HEK293 (cell line): ENCODE measurements at regions not wholly inside any gene's neighbourhood (a gene's known extent, or its start where the extent isn't known, plus 50 kb on each side); places are given as distances from the start of the nearest gene placed in this dataset.

Experiments
- CTCF ChIA-PET: fragments of 350-600 bp; formaldehyde crosslinking; extraction: SDS; loops from one replicate; lab custom pipeline; 2021; ENCODE audit warnings: antibody characterized with exemption; lab: Yijun Ruan, JAX
- POLR2A ChIA-PET: fragments of 300-600 bp; formaldehyde crosslinking; extraction: SDS; loops from one replicate; lab custom pipeline; 2020; ENCODE audit warnings: antibody characterized with exemption, inconsistent platforms; lab: Yijun Ruan, JAX
- H3K27ac ChIP-seq: fragments of 200-500 bp; sonication (Bioruptor generic); 2 replicates; pipeline ENCODE4 v1.5.1; 2014; ENCODE audit warnings: low read depth, low read length, control low read depth, inconsistent platforms; ENCODE audit errors: extremely low read depth
- H3K36me3 ChIP-seq, 2 experiments: fragments of 200-500 bp in 1 of 2; sonication (Bioruptor generic) in 1 of 2; 1 replicate in 1 of 2; 2 replicates in 1 of 2; pipeline ENCODE4 v1.5.1; 2014 to 2017; ENCODE audit warnings: inconsistent platforms in 2 of 2, low read length in 2 of 2; ENCODE audit not compliant: control insufficient read depth in 2 of 2, insufficient read depth in 1 of 2
- H3K4me1 ChIP-seq: fragments of 200-500 bp; sonication (Bioruptor generic); 2 replicates; pipeline ENCODE4 v1.5.1; 2014; ENCODE audit warnings: mild to moderate bottlenecking, low read length, inconsistent platforms; ENCODE audit not compliant: control insufficient read depth, insufficient read depth
- H3K4me3 ChIP-seq: 2 replicates; pipeline ENCODE4 v1.5.1; 2011; ENCODE audit warnings: low read depth, mild to moderate bottlenecking, control low read depth, low read length, moderate library complexity
- H3K9me3 ChIP-seq: fragments of 200-500 bp; sonication (Bioruptor generic); 2 replicates; pipeline ENCODE4 v1.5.1; 2014; ENCODE audit warnings: low read depth, low read length, inconsistent platforms; ENCODE audit not compliant: control insufficient read depth, insufficient read depth
- BCL11B ChIP-seq: fragments of 450-650 bp; formaldehyde crosslinking; IDR thresholded peaks from 2 replicates; pipeline ENCODE4 v1.5.1; 2016; ENCODE audit warnings: low read depth, missing biosample characterization, missing genetic modification characterization
- GLI4 ChIP-seq: fragments of 450-650 bp; formaldehyde crosslinking; IDR thresholded peaks from 2 replicates; pipeline ENCODE4 v1.5.1; 2016; ENCODE audit warnings: missing biosample characterization, missing genetic modification characterization
- GLIS2 ChIP-seq: fragments of 450-650 bp; formaldehyde crosslinking; IDR thresholded peaks from 2 replicates; pipeline ENCODE4 v1.5.1; 2016; ENCODE audit warnings: missing biosample characterization, missing genetic modification characterization
- HOXC10 ChIP-seq: sonication (generic); formaldehyde crosslinking; IDR thresholded peaks from 2 replicates; pipeline ENCODE4 v1.8.1; 2023; ENCODE audit warnings: mild to moderate bottlenecking, missing genetic modification reagents
- MYNN ChIP-seq: fragments of 450-650 bp; formaldehyde crosslinking; IDR thresholded peaks from 2 replicates; pipeline ENCODE4 v1.5.1; 2016; ENCODE audit warnings: missing biosample characterization, missing genetic modification characterization, borderline replicate concordance
- PRDM1 ChIP-seq: fragments of 450-650 bp; formaldehyde crosslinking; IDR thresholded peaks from 2 replicates; pipeline ENCODE4; 2016; ENCODE audit warnings: missing biosample characterization, missing genetic modification characterization
- SP3 ChIP-seq: fragments of 450-650 bp; formaldehyde crosslinking; IDR thresholded peaks from 2 replicates; pipeline ENCODE4 v1.5.1; 2016; ENCODE audit warnings: missing biosample characterization, missing genetic modification characterization
- ZBTB48 ChIP-seq: fragments of 450-650 bp; formaldehyde crosslinking; IDR thresholded peaks from 2 replicates; pipeline ENCODE4 v1.5.1; 2016; ENCODE audit warnings: missing biosample characterization, missing genetic modification characterization
- ZNF140 ChIP-seq: fragments of 450-650 bp; formaldehyde crosslinking; IDR thresholded peaks from 2 replicates; pipeline ENCODE4 v1.5.1; 2016; ENCODE audit warnings: missing biosample characterization, missing genetic modification characterization
- ZNF2 ChIP-seq: fragments of 450-650 bp; formaldehyde crosslinking; IDR thresholded peaks from 2 replicates; pipeline ENCODE4 v1.5.1; 2016; ENCODE audit warnings: missing biosample characterization, missing genetic modification characterization
- ZNF24 ChIP-seq: fragments of 450-650 bp; formaldehyde crosslinking; IDR thresholded peaks from 2 replicates; pipeline ENCODE4 v1.5.1; 2016; ENCODE audit warnings: missing biosample characterization, missing genetic modification characterization
- ZNF335 ChIP-seq: fragments of 450-650 bp; formaldehyde crosslinking; conservative IDR thresholded peaks from 2 replicates; pipeline ENCODE4 v1.5.1; 2016; ENCODE audit warnings: missing biosample characterization, missing genetic modification characterization
- ZNF354C ChIP-seq: fragments of 450-650 bp; formaldehyde crosslinking; IDR thresholded peaks from 2 replicates; pipeline ENCODE4 v1.5.1; 2016; ENCODE audit warnings: missing biosample characterization, missing genetic modification characterization, low read depth, borderline replicate concordance
- ZNF610 ChIP-seq: fragments of 450-650 bp; formaldehyde crosslinking; IDR thresholded peaks from 2 replicates; pipeline ENCODE4 v1.5.1; 2016; ENCODE audit warnings: missing biosample characterization, missing genetic modification characterization, borderline replicate concordance
- ZNF623 ChIP-seq: fragments of 450-650 bp; formaldehyde crosslinking; IDR thresholded peaks from 2 replicates; pipeline ENCODE4 v1.5.1; 2016; ENCODE audit warnings: missing biosample characterization, missing genetic modification characterization
- ZNF677 ChIP-seq: fragments of 450-650 bp; IDR thresholded peaks from 2 replicates; pipeline ENCODE4 v1.5.0; 2018; ENCODE audit warnings: missing biosample characterization, mild to moderate bottlenecking, missing genetic modification characterization, moderate library complexity
- ZNF768 ChIP-seq: fragments of 450-650 bp; formaldehyde crosslinking; IDR thresholded peaks from 2 replicates; pipeline ENCODE4 v1.5.1; 2018; ENCODE audit warnings: missing biosample characterization, mild to moderate bottlenecking, missing genetic modification characterization
- ZNF830 ChIP-seq: fragments of 450-650 bp; IDR thresholded peaks from 2 replicates; pipeline ENCODE4 v1.5.0; 2018; ENCODE audit warnings: missing biosample characterization, missing genetic modification characterization, low read depth, mild to moderate bottlenecking, moderate library complexity
- ZSCAN16 ChIP-seq: fragments of 450-650 bp; formaldehyde crosslinking; IDR thresholded peaks from 2 replicates; pipeline ENCODE4 v1.5.1; 2016; ENCODE audit warnings: missing biosample characterization, missing genetic modification characterization
- ZSCAN30 ChIP-seq: fragments of 450-650 bp; IDR thresholded peaks from 2 replicates; pipeline ENCODE4 v1.5.1; 2018; ENCODE audit warnings: missing biosample characterization, mild to moderate bottlenecking, missing genetic modification characterization, moderate library complexity
- TF ChIP-seq, protein P1 (sequence below): fragments of 450-650 bp; formaldehyde crosslinking; IDR thresholded peaks from 2 replicates; pipeline ENCODE4 v1.5.1; 2016; ENCODE audit warnings: missing biosample characterization, missing genetic modification characterization
- TF ChIP-seq, protein P2 (sequence below): fragments of 450-650 bp; formaldehyde crosslinking; IDR thresholded peaks from 2 replicates; pipeline ENCODE4 v1.5.1; 2016; ENCODE audit warnings: missing biosample characterization, missing genetic modification characterization
- TF ChIP-seq, protein P3 (sequence below): sonication (generic); formaldehyde crosslinking; IDR thresholded peaks from 2 replicates; pipeline ENCODE4 v1.8.1; 2022; ENCODE audit warnings: mild to moderate bottlenecking, moderate library complexity, missing genetic modification reagents

DNA sequence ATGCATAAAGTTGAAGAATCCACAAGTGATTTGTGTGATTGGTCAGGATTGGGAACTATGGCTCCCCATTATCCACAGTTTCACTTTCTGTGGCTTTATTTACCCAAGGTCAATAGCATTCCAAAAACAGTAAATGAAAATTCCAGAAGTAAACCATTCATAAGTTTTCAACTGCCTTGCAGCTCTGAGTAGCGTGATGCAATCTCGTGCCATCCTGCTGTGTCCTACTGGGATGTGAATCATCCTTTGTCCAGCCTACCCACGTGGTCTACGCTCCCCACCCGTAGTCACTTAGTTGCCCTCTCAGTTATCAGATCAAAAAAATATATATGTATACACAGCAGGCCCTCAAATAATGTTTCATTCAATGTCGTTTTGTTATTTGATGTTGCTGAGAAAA is 89.0 kb upstream of the DLGAP1 start:
- ChIA-PET CTCF (no interaction called here), POLR2A (no interaction called here)
- H3K36me3 ChIP-seq, result no peaks in the 10 kb centered on the region
- no peaks in the 10 kb centered on the region for H3K9me3 ChIP-seq
- H3K4me1 ChIP-seq, result no peaks in the 10 kb centered on the region
- TF ChIP-seq, protein P1, sequence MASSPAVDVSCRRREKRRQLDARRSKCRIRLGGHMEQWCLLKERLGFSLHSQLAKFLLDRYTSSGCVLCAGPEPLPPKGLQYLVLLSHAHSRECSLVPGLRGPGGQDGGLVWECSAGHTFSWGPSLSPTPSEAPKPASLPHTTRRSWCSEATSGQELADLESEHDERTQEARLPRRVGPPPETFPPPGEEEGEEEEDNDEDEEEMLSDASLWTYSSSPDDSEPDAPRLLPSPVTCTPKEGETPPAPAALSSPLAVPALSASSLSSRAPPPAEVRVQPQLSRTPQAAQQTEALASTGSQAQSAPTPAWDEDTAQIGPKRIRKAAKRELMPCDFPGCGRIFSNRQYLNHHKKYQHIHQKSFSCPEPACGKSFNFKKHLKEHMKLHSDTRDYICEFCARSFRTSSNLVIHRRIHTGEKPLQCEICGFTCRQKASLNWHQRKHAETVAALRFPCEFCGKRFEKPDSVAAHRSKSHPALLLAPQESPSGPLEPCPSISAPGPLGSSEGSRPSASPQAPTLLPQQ, result no peak
- TF ChIP-seq ZNF335 (tag by site-specific recombination), result 0 out of 2 replicates have a peak, but pooled peaks have one; percentile 27
- no peak overlapping the region for H3K27ac ChIP-seq
- H3K4me3 ChIP-seq, result no peak overlapping the region

DNA sequence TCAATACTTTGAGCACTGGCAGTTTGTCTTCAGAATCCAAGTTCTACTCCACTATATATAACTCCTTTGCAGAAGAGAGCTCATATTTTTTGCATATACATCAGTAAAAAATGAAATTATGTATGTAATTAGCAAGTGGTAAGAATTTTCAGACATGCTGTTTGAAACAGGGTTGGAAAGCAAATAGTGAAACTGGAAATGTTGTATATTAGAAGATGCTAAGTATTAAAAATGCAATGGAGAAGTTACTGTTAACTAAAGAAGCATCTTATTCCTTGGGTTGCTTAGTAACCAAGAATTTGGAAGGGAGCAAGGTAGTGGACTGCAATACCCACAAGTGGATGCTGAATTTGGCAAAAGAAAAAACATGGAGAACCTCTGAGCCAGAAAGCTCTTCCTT is 88.6 kb upstream of the DLGAP1 start:
- ChIA-PET CTCF (no interaction called here), POLR2A (no interaction called here)
- TF ChIP-seq GLIS2 (tag by site-specific recombination) (no peak), ZNF768 (no peak), HOXC10 (CRISPR knock-in tag) (no peak), SP3 (no peak), ZSCAN16 (tag by site-specific recombination) (no peak), BCL11B (tag by site-specific recombination) (no peak), ZNF830 (tag by site-specific recombination) (no peak), ZNF335 (tag by site-specific recombination) (no peak)
- TF ChIP-seq, protein P2, sequence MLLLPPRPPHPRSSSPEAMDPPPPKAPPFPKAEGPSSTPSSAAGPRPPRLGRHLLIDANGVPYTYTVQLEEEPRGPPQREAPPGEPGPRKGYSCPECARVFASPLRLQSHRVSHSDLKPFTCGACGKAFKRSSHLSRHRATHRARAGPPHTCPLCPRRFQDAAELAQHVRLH (tag by site-specific recombination), result no peak
- no peak overlapping the region for H3K4me3 ChIP-seq
- H3K4me1 ChIP-seq, result no peaks in the 10 kb centered on the region
- no peaks in the 10 kb centered on the region for H3K9me3 ChIP-seq
- no peaks in the 10 kb centered on the region for H3K36me3 ChIP-seq
- no peak overlapping the region for H3K27ac ChIP-seq

DNA sequence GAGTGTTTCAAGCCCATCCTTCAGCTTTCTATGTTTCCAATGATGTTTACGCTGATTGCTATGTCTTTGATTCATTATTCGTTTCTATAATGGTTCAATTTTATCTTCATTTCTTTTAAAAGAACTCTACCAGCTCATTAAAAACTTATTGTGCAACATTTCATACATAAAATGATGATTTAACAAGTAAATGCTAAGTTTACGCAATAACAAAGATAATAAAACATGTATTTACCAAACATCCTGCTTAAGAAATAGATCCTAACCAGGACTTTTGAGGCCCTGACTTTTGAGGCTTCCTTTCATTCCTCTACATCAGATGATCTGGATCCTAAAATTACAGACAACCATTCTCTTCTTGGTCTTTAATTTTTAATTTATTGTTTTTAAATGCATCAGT is 86.5 kb upstream of the DLGAP1 start:
- Histone ChIP-seq H3K27ac (no peak overlapping the region), H3K36me3 (no peaks in the 10 kb centered on the region), H3K4me1 (no peaks in the 10 kb centered on the region), H3K9me3 (no peaks in the 10 kb centered on the region; the same call in 1 of the 2 replicates), H3K4me3 (no peak overlapping the region)
- POLR2A ChIA-PET, result no interaction called here
- TF ChIP-seq ZNF610 (tag by site-specific recombination) (no peak), ZNF24 (tag by site-specific recombination) (no peak), ZNF677 (tag by site-specific recombination) (no peak)
- CTCF ChIA-PET, result no interaction called here

DNA sequence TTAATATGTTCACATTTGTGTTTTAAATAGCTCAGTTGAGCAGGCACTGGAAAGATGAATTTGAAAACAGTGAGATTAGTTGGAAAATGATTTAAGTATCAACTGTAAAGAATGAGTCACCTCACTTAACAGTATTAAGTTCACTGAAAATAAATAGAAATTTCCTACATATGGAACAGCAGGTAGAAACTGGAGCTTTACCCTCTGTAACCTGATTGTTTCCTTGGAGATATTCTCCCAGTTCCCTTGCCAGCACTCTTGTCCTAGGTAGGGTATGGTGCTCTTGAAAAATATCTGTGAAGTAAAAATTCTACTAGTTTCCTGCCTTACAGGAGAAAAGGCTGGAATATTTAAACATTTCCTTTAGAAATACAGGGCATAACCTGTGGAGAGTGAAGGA is 81.3 kb upstream of the DLGAP1 start:
- TF ChIP-seq, protein P3, sequence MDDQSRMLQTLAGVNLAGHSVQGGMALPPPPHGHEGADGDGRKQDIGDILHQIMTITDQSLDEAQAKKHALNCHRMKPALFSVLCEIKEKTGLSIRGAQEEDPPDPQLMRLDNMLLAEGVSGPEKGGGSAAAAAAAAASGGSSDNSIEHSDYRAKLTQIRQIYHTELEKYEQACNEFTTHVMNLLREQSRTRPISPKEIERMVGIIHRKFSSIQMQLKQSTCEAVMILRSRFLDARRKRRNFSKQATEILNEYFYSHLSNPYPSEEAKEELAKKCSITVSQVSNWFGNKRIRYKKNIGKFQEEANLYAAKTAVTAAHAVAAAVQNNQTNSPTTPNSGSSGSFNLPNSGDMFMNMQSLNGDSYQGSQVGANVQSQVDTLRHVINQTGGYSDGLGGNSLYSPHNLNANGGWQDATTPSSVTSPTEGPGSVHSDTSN, result no peak
- TF ChIP-seq MYNN (tag by site-specific recombination) (no peak), ZNF623 (tag by site-specific recombination) (no peak), ZSCAN30 (tag by site-specific recombination) (no peak), ZNF354C (tag by site-specific recombination) (no peak), GLI4 (tag by site-specific recombination) (no peak), ZNF2 (tag by site-specific recombination) (no peak), PRDM1 (no peak), ZBTB48 (tag by site-specific recombination) (no peak), ZNF140 (no peak)
- H3K27ac ChIP-seq, result no peak overlapping the region
- H3K4me3 ChIP-seq, result no peak overlapping the region
- H3K36me3 ChIP-seq, result no peaks in the 10 kb centered on the region
- POLR2A ChIA-PET, result no interaction called here
- no peaks in the 10 kb centered on the region for H3K4me1 ChIP-seq
- H3K9me3 ChIP-seq, result no peaks in the 10 kb centered on the region; the same call in 1 of the 2 replicates
- CTCF ChIA-PET, result no interaction called here
